Astrocyte (in vitro differentiated cells and primary cell): ENCODE measurements at regions not wholly inside any gene's neighbourhood (a gene's known extent, or its start where the extent isn't known, plus 50 kb on each side); places are given as distances from the start of the nearest gene placed in this dataset.

ENCODE experiments used
- EZH2 ChIP-seq: IDR thresholded peaks from 2 replicates; pipeline ENCODE4 v1.6.1; 2012; ENCODE audit warnings: mild to moderate bottlenecking, low read length, inconsistent platforms; ENCODE audit not compliant: insufficient read depth
- TF ChIP-seq, protein P1 (sequence below): IDR thresholded peaks from 2 replicates; pipeline ENCODE4 v1.5.1; 2011; ENCODE audit warnings: low read depth, mild to moderate bottlenecking, inconsistent platforms, low read length, moderate library complexity; ENCODE audit not compliant: insufficient read depth

DNA sequence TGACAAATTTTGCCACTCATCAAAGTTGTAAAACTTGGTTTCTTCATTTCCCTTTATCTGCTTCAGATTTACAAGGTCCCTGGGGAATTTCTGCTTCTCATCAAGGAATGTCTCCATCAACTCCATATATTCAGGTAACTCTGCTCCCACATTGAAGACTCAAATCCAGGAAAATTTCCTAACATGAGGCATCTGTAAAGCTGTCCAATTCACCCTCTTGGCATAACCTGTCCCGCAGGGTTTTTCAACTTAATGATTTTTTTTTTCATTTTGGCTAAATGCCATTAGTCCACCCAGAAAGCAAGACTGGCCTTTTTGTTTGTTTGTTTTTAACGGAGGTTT is 50.2 kb upstream of the SLC30A5 start:
- TF ChIP-seq, protein P1, sequence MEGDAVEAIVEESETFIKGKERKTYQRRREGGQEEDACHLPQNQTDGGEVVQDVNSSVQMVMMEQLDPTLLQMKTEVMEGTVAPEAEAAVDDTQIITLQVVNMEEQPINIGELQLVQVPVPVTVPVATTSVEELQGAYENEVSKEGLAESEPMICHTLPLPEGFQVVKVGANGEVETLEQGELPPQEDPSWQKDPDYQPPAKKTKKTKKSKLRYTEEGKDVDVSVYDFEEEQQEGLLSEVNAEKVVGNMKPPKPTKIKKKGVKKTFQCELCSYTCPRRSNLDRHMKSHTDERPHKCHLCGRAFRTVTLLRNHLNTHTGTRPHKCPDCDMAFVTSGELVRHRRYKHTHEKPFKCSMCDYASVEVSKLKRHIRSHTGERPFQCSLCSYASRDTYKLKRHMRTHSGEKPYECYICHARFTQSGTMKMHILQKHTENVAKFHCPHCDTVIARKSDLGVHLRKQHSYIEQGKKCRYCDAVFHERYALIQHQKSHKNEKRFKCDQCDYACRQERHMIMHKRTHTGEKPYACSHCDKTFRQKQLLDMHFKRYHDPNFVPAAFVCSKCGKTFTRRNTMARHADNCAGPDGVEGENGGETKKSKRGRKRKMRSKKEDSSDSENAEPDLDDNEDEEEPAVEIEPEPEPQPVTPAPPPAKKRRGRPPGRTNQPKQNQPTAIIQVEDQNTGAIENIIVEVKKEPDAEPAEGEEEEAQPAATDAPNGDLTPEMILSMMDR: no peak
- no peak for TF ChIP-seq EZH2
